ENCODE measurements at regions not wholly inside any gene's neighbourhood (a gene's known extent, or its start where the extent isn't known, plus 50 kb on each side); places are given as distances from the start of the nearest gene placed in this dataset.

- no peak for DNase-seq
- intact Hi-C loops (cut with micrococcal nuclease): no loop called here
- Histone ChIP-seq H3K27ac (replicated peaks) (no peak overlapping the region), H3K9me3 (replicated peaks) (no peaks in the 10 kb centered on the region), H3K27me3 (ENCODE audit: low read depth) (peaks cover 7% of the 10 kb centered on the region), H3K4me3 (no peak overlapping the region), H3K36me3 (no peaks in the 10 kb centered on the region), H3K4me1 (no peaks in the 10 kb centered on the region)
- no peak for TF ChIP-seq CTCF (IDR thresholded peaks at IDR 0.05; ENCODE audit: borderline replicate concordance)
Observed at GRCh38 chr10:84676536-84676935, 348.1 kb downstream of the CCSER2 start.

GRCh38 chr10:84681781-84682180, 353.4 kb downstream of the CCSER2 start:
- no peak for TF ChIP-seq CTCF (IDR thresholded peaks at IDR 0.05; ENCODE audit: borderline replicate concordance)
- Histone ChIP-seq H3K36me3 (no peaks in the 10 kb centered on the region), H3K4me3 (no peak overlapping the region), H3K27me3 (ENCODE audit: low read depth) (peaks cover 4% of the 10 kb centered on the region), H3K27ac (replicated peaks) (no peak overlapping the region), H3K4me1 (no peaks in the 10 kb centered on the region), H3K9me3 (replicated peaks) (no peaks in the 10 kb centered on the region)
- intact Hi-C loops (cut with micrococcal nuclease): no loop called here
- DNase-seq: no peak

GRCh38 chr10:84683550-84683949, 355.2 kb downstream of the CCSER2 start:
- Histone ChIP-seq H3K36me3 (no peaks in the 10 kb centered on the region), H3K9me3 (replicated peaks) (no peaks in the 10 kb centered on the region), H3K27ac (replicated peaks) (no peak overlapping the region), H3K4me3 (no peak overlapping the region), H3K4me1 (no peaks in the 10 kb centered on the region), H3K27me3 (ENCODE audit: low read depth) (peaks cover 4% of the 10 kb centered on the region)
- DNase-seq: no peak
- no peak for TF ChIP-seq CTCF (IDR thresholded peaks at IDR 0.05; ENCODE audit: borderline replicate concordance)
- intact Hi-C loops (cut with micrococcal nuclease): no loop called here

- intact Hi-C loops (cut with micrococcal nuclease): no loop called here
- Histone ChIP-seq H3K4me3 (no peak overlapping the region), H3K27ac (replicated peaks) (no peak overlapping the region), H3K9me3 (replicated peaks) (no peaks in the 10 kb centered on the region), H3K4me1 (no peaks in the 10 kb centered on the region), H3K27me3 (ENCODE audit: low read depth) (peaks cover 4% of the 10 kb centered on the region), H3K36me3 (no peaks in the 10 kb centered on the region)
- DNase-seq: no peak
- TF ChIP-seq CTCF (IDR thresholded peaks at IDR 0.05; ENCODE audit: borderline replicate concordance): no peak
Observed at GRCh38 chr10:84683980-84684740, 355.8 kb downstream of the CCSER2 start.

- no peak for TF ChIP-seq CTCF (IDR thresholded peaks at IDR 0.05; ENCODE audit: borderline replicate concordance)
- no peaks in the 10 kb centered on the region for H3K36me3 ChIP-seq
- no peak overlapping the region for H3K4me3 ChIP-seq
- no peak for DNase-seq
- H3K4me1 ChIP-seq: no peaks in the 10 kb centered on the region
- intact Hi-C loops (cut with micrococcal nuclease): no loop called here
- no peak overlapping the region for H3K27ac ChIP-seq (replicated peaks)
- peaks cover 6% of the 10 kb centered on the region for H3K27me3 ChIP-seq (ENCODE audit: low read depth)
- H3K9me3 ChIP-seq (replicated peaks): no peaks in the 10 kb centered on the region
Observed at GRCh38 chr10:84685047-84685660, 356.8 kb downstream of the CCSER2 start.

Data from left ventricle myocardium inferior (tissue), 1 donor.